HG03342 (cell line): ENCODE measurements at regions not wholly inside any gene's neighbourhood (a gene's known extent, or its start where the extent isn't known, plus 50 kb on each side); places are given as distances from the start of the nearest gene placed in this dataset.

ENCODE experiments used
- ATAC-seq: cut with Tn5 transposase; IDR thresholded peaks from one replicate; pipeline ENCODE4 v1.9.1; 2021; ENCODE audit warnings: mild to moderate bottlenecking, moderate library complexity; ENCODE audit not compliant: unreplicated experiment

- no peak for ATAC-seq
These were observed 177.1 kb downstream of the IRS1 start for GRCh38 chr2:226622484-226622883.

GRCh38 chr2:226620176-226620575, 179.4 kb downstream of the IRS1 start:
- ATAC-seq: no peak

- ATAC-seq: no peak
These were observed 179.9 kb downstream of the IRS1 start for GRCh38 chr2:226619707-226620106.

- ATAC-seq: no peak
These were observed 180.6 kb downstream of the IRS1 start for GRCh38 chr2:226618875-226619605.

GRCh38 chr2:226618544-226618874, 181.1 kb downstream of the IRS1 start:
- no peak for ATAC-seq

GRCh38 chr2:226615891-226616290, 183.7 kb downstream of the IRS1 start:
- ATAC-seq: no peak

GRCh38 chr2:226611944-226612318, 187.7 kb downstream of the IRS1 start:
- no peak for ATAC-seq

- no peak for ATAC-seq
These were observed 188.2 kb downstream of the IRS1 start for GRCh38 chr2:226611196-226611943.

GRCh38 chr2:226609366-226609765, 190.3 kb downstream of the IRS1 start:
- ATAC-seq: no peak

- ATAC-seq: no peak
These were observed 191.2 kb downstream of the IRS1 start for GRCh38 chr2:226608451-226608850.

GRCh38 chr2:226607379-226607778, 192.2 kb downstream of the IRS1 start:
- ATAC-seq: no peak

GRCh38 chr2:226605642-226606041, 194.0 kb downstream of the IRS1 start:
- no peak for ATAC-seq

GRCh38 chr2:226603606-226604005, 196.0 kb downstream of the IRS1 start:
- ATAC-seq: no peak

GRCh38 chr2:226601881-226602662, 197.5 kb downstream of the IRS1 start:
- ATAC-seq: no peak

GRCh38 chr2:226600802-226601201, 198.8 kb downstream of the IRS1 start:
- ATAC-seq: no peak

GRCh38 chr2:226600184-226600583, 199.4 kb downstream of the IRS1 start:
- no peak for ATAC-seq

- ATAC-seq: no peak
These were observed 210.6 kb downstream of the IRS1 start for GRCh38 chr2:226589043-226589442.

- no peak for ATAC-seq
These were observed 214.5 kb downstream of the IRS1 start for GRCh38 chr2:226585130-226585561.

GRCh38 chr2:226584518-226585055, 215.0 kb downstream of the IRS1 start:
- no peak for ATAC-seq

GRCh38 chr2:226583715-226584114, 215.9 kb downstream of the IRS1 start:
- ATAC-seq: no peak

- ATAC-seq: no peak
These were observed 218.0 kb downstream of the IRS1 start for GRCh38 chr2:226581661-226582060.
